AG04450 (cell line): ENCODE measurements at regions not wholly inside any gene's neighbourhood (a gene's known extent, or its start where the extent isn't known, plus 50 kb on each side); places are given as distances from the start of the nearest gene placed in this dataset.

Source experiments
- CTCF ChIA-PET: fragments of 300-600, 350-600 bp; formaldehyde crosslinking; extraction: SDS; loops from one replicate; lab custom pipeline; 2022; ENCODE audit warnings: antibody characterized with exemption, inconsistent platforms; lab: Charles Lee
- POLR2A ChIA-PET: fragments of 350-600 bp; formaldehyde crosslinking; extraction: SDS; loops from one replicate; lab custom pipeline; 2021; ENCODE audit warnings: antibody characterized with exemption, inconsistent platforms; lab: Yijun Ruan, JAX
- DNase-seq: peaks from one replicate; pipeline ENCODE4 v3.0.0-alpha.2; 2011; ENCODE audit warnings: low read depth, low spot score
- H3K27ac ChIP-seq: one replicate; pipeline ENCODE4 v1.5.1; 2012; ENCODE audit warnings: low read depth, low read length, control low read depth
- H3K27me3 ChIP-seq: one replicate; pipeline ENCODE4 v1.6.0; 2012; ENCODE audit warnings: low read length; ENCODE audit not compliant: control insufficient read depth, insufficient read depth
- H3K4me3 ChIP-seq: 2 replicates; pipeline ENCODE4 v1.5.1; 2011; ENCODE audit warnings: mild to moderate bottlenecking, low read depth, low read length, control low read depth
- H3K9me3 ChIP-seq: 2 replicates; pipeline ENCODE4 v1.5.1; 2012; ENCODE audit warnings: low read length; ENCODE audit not compliant: control insufficient read depth, insufficient read depth
- CTCF ChIP-seq: IDR thresholded peaks from 2 replicates; pipeline ENCODE4 v1.5.1; 2011; ENCODE audit warnings: low read depth, low read length, control low read depth, inconsistent platforms

GRCh38 chr6:23368557-23368956 lies 757.5 kb upstream of the NRSN1 start:
- Histone ChIP-seq H3K27me3 (no peaks in the 10 kb centered on the region), H3K9me3 (no peaks in the 10 kb centered on the region), H3K27ac (no peak overlapping the region), H3K4me3 (no peak overlapping the region)
- ChIA-PET CTCF (no interaction called here), POLR2A (no interaction called here)
- no peak for DNase-seq
- no peak for TF ChIP-seq CTCF

- Histone ChIP-seq H3K9me3 (no peaks in the 10 kb centered on the region), H3K27ac (no peak overlapping the region), H3K4me3 (no peak overlapping the region), H3K27me3 (no peaks in the 10 kb centered on the region)
- no peak for DNase-seq
- POLR2A ChIA-PET, result no interaction called here
- no peak for TF ChIP-seq CTCF
- CTCF ChIA-PET, result no interaction called here
Measured at GRCh38 chr6:23370051-23370450, 756.0 kb upstream of the NRSN1 start.

- Histone ChIP-seq H3K9me3 (no peaks in the 10 kb centered on the region), H3K27me3 (no peaks in the 10 kb centered on the region), H3K4me3 (no peak overlapping the region), H3K27ac (no peak overlapping the region)
- TF ChIP-seq CTCF, result no peak
- ChIA-PET POLR2A (no interaction called here), CTCF (interaction anchor here (0.6 kb wide), 1 partner anchor 408 kb away, joined by 3 read pairs; no protein-coding TSS in a partner anchor)
- no peak for DNase-seq
Measured at GRCh38 chr6:23371132-23371915, 754.7 kb upstream of the NRSN1 start.

- no peaks in the 10 kb centered on the region for H3K27me3 ChIP-seq
- CTCF ChIA-PET, result no interaction called here
- no peak overlapping the region for H3K4me3 ChIP-seq
- no peak for DNase-seq
- POLR2A ChIA-PET, result no interaction called here
- no peak for TF ChIP-seq CTCF
- H3K9me3 ChIP-seq, result no peaks in the 10 kb centered on the region
- no peak overlapping the region for H3K27ac ChIP-seq
Measured at GRCh38 chr6:23377830-23378229, 748.2 kb upstream of the NRSN1 start.

- CTCF ChIA-PET, result no interaction called here
- no peaks in the 10 kb centered on the region for H3K9me3 ChIP-seq
- H3K27ac ChIP-seq, result no peak overlapping the region
- POLR2A ChIA-PET, result no interaction called here
- no peaks in the 10 kb centered on the region for H3K27me3 ChIP-seq
- DNase-seq, result no peak
- no peak for TF ChIP-seq CTCF
- no peak overlapping the region for H3K4me3 ChIP-seq
Measured at GRCh38 chr6:23380465-23380864, 745.5 kb upstream of the NRSN1 start.
